PC-9 (cell line): ENCODE measurements at regions not wholly inside any gene's neighbourhood (a gene's known extent, or its start where the extent isn't known, plus 50 kb on each side); places are given as distances from the start of the nearest gene placed in this dataset.

Source experiments
- BruUV-seq: library from RNA; stranded (reverse); fragments of 400-500 nt; replicated peaks from 2 replicates; lab custom pipeline; 2021; lab: Mats Ljungman, UMichigan
- CTCF ChIA-PET: fragments of 300-600 bp; sonication (Branson Sonifier 250); formaldehyde crosslinking; loops from one replicate; lab custom pipeline; 2022; ENCODE audit warnings: antibody characterized with exemption; lab: Charles Lee
- POLR2A ChIA-PET: fragments of 300-600 bp; sonication (Branson Sonifier 250); formaldehyde crosslinking; loops from one replicate; lab custom pipeline; 2022; ENCODE audit warnings: antibody characterized with exemption; ENCODE audit not compliant: unreplicated experiment; lab: Charles Lee
- DNase-seq, 2 experiments: peaks; one replicate each; pipeline versions ENCODE4 v3.0.0 to v3.0.0-alpha.2; 2015 to 2022; ENCODE audit warnings: mixed read lengths in 1 of 2
- H2AFZ ChIP-seq: fragments of 200-600 bp; sonication (generic); 2 replicates; pipeline ENCODE4 v1.8.1; 2017; ENCODE audit warnings: antibody characterized with exemption
- H3F3A ChIP-seq: fragments of 200-600 bp; sonication (generic); 2 replicates; pipeline ENCODE4 v1.8.1; 2017; ENCODE audit warnings: antibody characterized with exemption, mild to moderate bottlenecking, low read depth; ENCODE audit not compliant: insufficient read depth
- H3K27ac ChIP-seq: fragments of 200-600 bp; sonication (generic); 2 replicates; pipeline ENCODE4 v1.6.1; 2016; ENCODE audit warnings: mixed run types
- H3K27me3 ChIP-seq: fragments of 200-600 bp; sonication (generic); 2 replicates; pipeline ENCODE4 v1.6.1; 2016; ENCODE audit warnings: low read depth, mixed run types; ENCODE audit not compliant: insufficient read depth
- H3K36me3 ChIP-seq: fragments of 200-600 bp; sonication (generic); 2 replicates; pipeline ENCODE4 v1.6.1; 2016; ENCODE audit warnings: low read depth, mixed run types
- H3K4me1 ChIP-seq: fragments of 200-600 bp; sonication (generic); replicated peaks from 2 replicates; pipeline ENCODE4 v1.6.1; 2016; ENCODE audit warnings: mixed run types; ENCODE audit not compliant: insufficient read depth
- H3K4me2 ChIP-seq: fragments of 200-600 bp; sonication (generic); 2 replicates; pipeline ENCODE4 v1.6.1; 2017; ENCODE audit warnings: mixed run types
- H3K4me3 ChIP-seq: fragments of 200-600 bp; sonication (generic); 2 replicates; pipeline ENCODE4 v1.6.1; 2016; ENCODE audit warnings: mixed run types
- H3K79me2 ChIP-seq: fragments of 200-600 bp; sonication (generic); 2 replicates; pipeline ENCODE4 v1.6.1; 2017; ENCODE audit warnings: low read depth, mixed run types
- H3K9me2 ChIP-seq: fragments of 200-600 bp; sonication (generic); 2 replicates; pipeline ENCODE4 v1.8.1; 2017; ENCODE audit warnings: mild to moderate bottlenecking; ENCODE audit not compliant: insufficient read depth
- H3K9me3 ChIP-seq: fragments of 200-600 bp; sonication (generic); 2 replicates; pipeline ENCODE4 v1.8.1; 2016; ENCODE audit warnings: low read depth; ENCODE audit not compliant: insufficient read depth
- H4K20me1 ChIP-seq: fragments of 200-600 bp; sonication (generic); 2 replicates; pipeline ENCODE4 v1.8.1; 2017; ENCODE audit not compliant: insufficient read depth
- CTCF ChIP-seq: fragments of 200-600 bp; sonication (generic); conservative IDR thresholded peaks from 2 replicates; pipeline ENCODE4 v1.6.1; 2017; ENCODE audit warnings: mixed run types, antibody characterized with exemption, mild to moderate bottlenecking, moderate library complexity
- EZH2 ChIP-seq: fragments of 200-600 bp; sonication (generic); IDR thresholded peaks from 2 replicates; pipeline ENCODE4 v1.8.0; 2017; ENCODE audit warnings: antibody characterized with exemption, low read depth
- intact Hi-C: fragments of 100-400 bp; cut with micrococcal nuclease; formaldehyde crosslinking; loops from one replicate; pipeline ENCODE4 v1.10.0; 2022; ENCODE audit not compliant: unreplicated experiment

DNA sequence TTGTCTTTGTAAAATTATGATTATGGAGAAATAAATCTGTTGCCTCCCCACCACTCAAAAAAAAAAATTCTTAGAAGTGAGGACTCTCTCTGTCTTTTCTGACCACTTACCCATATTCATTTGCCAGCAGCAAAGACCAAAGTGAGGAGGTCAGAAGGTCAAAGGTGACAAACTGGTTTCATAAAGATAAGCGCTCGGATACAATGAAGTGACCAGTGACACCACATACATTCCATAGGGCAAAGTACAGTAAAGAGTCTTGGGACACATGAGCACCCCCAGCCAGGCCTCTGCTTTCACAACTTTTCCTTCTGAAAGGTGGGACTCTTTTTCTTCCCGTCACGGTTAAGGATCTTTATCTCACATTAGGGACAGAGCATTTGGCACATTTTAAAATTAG, 75.9 kb upstream of the TCF4 start:
- Histone ChIP-seq H3K36me3 (no peaks in the 10 kb centered on the region), H3K4me3 (peak overlapping the region; percentile 65), H3K79me2 (no peaks in the 10 kb centered on the region), H2AFZ (peak overlapping the region; percentile 79; the same call in 1 of the 2 replicates), H3F3A (no peaks in the 10 kb centered on the region), H3K9me2 (no peaks in the 10 kb centered on the region), H3K27ac (0 out of 2 replicates have a peak overlapping the region, but pooled peaks have one; percentile 21), H3K27me3 (no peaks in the 10 kb centered on the region), H3K4me2 (peak overlapping the region; percentile 66), H4K20me1 (no peaks in the 10 kb centered on the region), H3K4me1 (no peaks in the 10 kb centered on the region; the same call in 1 of the 2 replicates), H3K9me3 (no peaks in the 10 kb centered on the region)
- CTCF ChIA-PET = no interaction called here
- TF ChIP-seq EZH2 = no peak
- TF ChIP-seq CTCF = no peak
- DNase-seq = no peak
- BruUV-seq = no TSS peak
- intact Hi-C loops = no loop called here
- POLR2A ChIA-PET = no interaction called here

DNA sequence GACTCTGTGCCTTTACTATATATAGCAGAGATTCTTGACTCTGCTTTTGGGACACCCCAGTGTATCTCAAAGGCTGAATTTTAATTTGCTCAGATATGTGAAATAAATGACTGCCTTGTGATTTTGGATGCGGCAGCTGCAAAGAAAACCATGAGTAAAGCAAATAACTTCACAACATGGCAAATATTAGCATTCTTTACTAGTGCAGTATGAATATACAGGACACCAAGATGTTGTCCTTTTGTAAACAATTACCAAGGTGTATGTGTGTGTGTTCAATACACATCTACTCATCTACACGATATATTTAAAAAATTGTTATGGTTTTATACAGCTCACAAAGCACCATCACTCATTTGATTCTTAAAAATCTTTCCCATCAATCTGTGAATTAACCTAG, 70.6 kb upstream of the TCF4 start:
- Histone ChIP-seq H3K79me2 (no peaks in the 10 kb centered on the region), H3K4me1 (no peaks in the 10 kb centered on the region; the same call in 1 of the 2 replicates), H3F3A (no peaks in the 10 kb centered on the region), H3K4me3 (no peak overlapping the region), H2AFZ (no peak overlapping the region), H3K9me3 (no peaks in the 10 kb centered on the region), H3K27me3 (no peaks in the 10 kb centered on the region), H4K20me1 (no peaks in the 10 kb centered on the region), H3K27ac (no peak overlapping the region), H3K36me3 (no peaks in the 10 kb centered on the region), H3K9me2 (peaks cover 7% of the 10 kb centered on the region; the same call in 1 of the 2 replicates), H3K4me2 (no peak overlapping the region)
- TF ChIP-seq CTCF (no peak), EZH2 (no peak)
- intact Hi-C loops = no loop called here
- BruUV-seq = no TSS peak
- DNase-seq = no peak
- ChIA-PET POLR2A (no interaction called here), CTCF (no interaction called here)

GRCh38 chr18:55657572-55658331, 69.8 kb upstream of the TCF4 start:
- ChIA-PET CTCF (no interaction called here), POLR2A (no interaction called here)

More at GRCh38 chr18:55657572-55658331, 69.8 kb upstream of the TCF4 start:
- H3K4me2 ChIP-seq = no peak overlapping the region
- no peaks in the 10 kb centered on the region for H3K4me1 ChIP-seq
- no peaks in the 10 kb centered on the region for H3K9me3 ChIP-seq
- TF ChIP-seq CTCF = no peak
- TF ChIP-seq EZH2 = no peak
- no peak overlapping the region for H2AFZ ChIP-seq
- no peaks in the 10 kb centered on the region for H3K36me3 ChIP-seq
- H3K27me3 ChIP-seq = no peaks in the 10 kb centered on the region
- no peak overlapping the region for H3K27ac ChIP-seq
- no peaks in the 10 kb centered on the region for H3K79me2 ChIP-seq
- H3F3A ChIP-seq = no peaks in the 10 kb centered on the region
- H3K9me2 ChIP-seq = peaks cover 7% of the 10 kb centered on the region; the same call in 1 of the 2 replicates
- H3K4me3 ChIP-seq = no peak overlapping the region
- no peaks in the 10 kb centered on the region for H4K20me1 ChIP-seq
- BruUV-seq = no TSS peak
- intact Hi-C loops = no loop called here
- no peak for DNase-seq
